Activated naive CD4-positive, alpha-beta T cell treated with Interleukin-2 at 50 U/mL for 16 hours (primary cell): ENCODE measurements at regions not wholly inside any gene's neighbourhood (a gene's known extent, or its start where the extent isn't known, plus 50 kb on each side); places are given as distances from the start of the nearest gene placed in this dataset.

Experiments
- DNase-seq: peaks from one replicate; pipeline ENCODE4 v3.0.0-alpha.2; 2020

DNA sequence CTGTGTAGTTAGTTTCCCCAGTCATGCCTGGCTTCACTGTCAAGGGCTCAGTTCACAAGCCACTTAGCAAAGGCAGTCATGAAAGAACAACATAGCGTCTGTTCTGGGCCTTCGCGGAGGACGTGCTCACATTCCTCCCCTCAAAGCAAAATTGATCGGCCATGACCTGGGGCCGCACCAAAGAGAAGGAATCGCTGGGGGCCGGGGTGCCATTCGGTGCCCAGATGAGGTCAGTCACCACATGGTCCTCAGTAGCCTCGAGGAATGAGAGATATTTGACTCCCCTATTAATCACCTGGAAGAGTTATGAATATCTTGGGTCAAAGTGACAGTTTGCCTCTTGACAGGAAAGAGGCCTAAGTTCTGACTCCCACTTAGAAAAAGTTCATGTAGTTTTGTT, 251.1 kb upstream of the JUN start:
- no peak for DNase-seq

- no peak for DNase-seq
These were observed 255.7 kb upstream of the JUN start for GRCh38 chr1:59039551-59039950.

DNA sequence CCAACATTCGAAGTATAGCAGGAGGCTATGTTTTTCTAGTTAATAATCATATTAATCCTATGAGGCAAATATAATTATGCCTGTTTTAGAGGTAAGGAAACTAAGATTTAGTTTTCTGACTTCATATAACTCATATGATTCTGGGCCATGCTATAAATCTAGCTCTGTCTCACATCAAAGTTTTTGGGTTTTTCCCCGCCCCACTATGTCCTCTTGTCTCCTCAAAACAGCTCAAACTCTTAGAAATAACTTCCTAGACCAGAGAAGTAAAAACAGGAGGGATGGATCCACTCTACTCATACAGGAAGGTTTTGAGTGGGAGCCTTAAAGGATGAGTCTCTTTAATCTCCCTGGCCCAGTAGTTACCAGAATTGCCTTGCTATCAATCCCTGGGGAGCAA, 256.4 kb upstream of the FGGY start:
- no peak for DNase-seq

DNA sequence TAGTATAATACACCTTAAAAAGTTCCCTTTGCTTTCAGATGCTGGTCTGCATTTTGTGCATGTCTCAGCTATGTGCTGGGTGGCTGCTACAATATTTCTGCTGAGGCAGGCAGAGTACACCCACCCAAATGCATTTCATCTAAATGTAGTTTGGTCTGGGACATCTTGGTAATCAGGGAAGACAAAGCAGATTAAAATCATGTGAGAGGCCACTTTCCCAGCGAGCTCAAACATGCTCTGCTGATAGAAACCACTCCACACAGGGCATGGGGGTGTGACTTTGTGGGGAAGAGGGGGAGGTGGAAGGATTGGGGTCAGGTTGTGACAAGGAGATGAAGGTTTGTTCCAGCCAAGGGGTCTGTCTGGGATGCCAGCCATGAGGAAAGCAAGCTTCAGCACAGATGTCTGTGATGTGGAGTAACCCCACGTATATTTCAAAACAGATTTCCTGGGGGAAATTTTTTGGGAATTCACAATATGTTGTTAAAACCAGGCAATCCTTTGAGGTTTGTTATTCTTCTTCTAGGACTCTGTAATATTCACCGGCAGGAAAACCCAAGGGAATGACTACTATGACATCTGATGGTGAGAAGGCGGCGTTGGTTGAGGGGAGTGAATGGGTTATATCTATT, 255.1 kb upstream of the FGGY start:
- no peak for DNase-seq

- DNase-seq, result no peak
These were observed 253.1 kb upstream of the FGGY start for GRCh38 chr1:59043796-59044195.

DNA sequence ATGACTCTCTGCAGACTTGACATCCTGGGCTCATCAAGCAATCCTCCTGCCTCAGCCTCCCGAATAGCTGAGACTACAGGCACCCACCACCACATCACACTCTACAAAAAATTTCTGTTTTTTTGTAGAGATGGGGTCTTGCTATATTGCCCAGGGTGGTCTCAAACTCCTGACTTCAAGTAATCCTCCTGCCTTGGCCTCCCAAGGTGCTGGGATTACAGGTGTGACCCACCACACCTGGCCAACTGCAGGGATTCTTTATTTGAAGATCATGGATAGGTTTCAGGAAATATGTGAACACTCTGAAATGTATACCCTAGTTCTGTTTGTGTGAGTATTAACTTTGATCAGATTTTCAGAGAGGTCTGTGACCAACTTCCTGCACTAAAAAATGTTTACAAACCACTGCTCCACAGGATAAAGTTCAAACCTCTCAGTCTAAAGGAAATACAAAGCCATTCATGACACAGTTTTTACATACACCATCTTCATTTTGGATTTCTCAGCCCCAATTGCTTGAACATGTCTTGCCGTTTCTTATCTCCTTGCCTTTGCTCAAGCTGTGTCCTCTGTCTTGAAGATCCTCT, 252.3 kb upstream of the FGGY start:
- DNase-seq, result no peak

DNA sequence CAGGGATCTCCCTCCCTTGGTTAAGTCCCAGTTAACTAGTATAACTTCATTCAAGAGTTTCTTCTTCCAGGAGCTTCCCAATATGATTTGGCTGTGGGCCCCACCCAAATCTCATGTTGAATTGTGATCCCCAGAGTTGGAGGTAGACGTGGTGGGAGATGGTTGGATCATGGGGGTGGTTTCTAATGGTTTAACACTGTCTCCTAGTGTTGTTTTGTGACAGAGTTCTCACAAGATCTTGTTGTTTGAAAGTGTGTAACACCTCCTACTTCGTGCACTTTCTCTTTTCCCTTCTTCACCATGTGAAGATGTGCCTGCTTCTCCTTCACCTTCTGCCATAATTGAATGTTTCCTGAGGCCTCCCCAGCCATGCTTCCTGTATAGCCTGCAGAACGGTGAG, 251.8 kb upstream of the FGGY start:
- DNase-seq, result no peak

DNA sequence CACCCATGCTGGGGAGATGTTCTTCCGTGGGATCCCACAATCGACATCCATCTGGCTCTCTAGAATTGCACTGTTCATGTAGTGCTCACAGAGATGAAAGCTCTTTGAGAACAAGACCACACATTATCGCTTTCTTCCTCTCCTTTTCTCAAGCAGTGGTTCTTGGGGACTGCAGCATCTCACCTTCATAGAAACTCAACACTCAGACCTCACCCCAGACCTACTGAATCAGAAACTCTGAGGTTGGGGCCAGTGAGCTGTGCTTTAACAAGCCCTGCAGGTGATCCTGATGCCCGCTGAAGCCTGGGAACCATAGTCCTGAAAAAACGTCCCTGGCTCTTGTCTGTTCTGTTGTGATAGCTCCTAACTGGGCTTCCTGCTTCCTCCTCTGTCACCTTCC, 251.3 kb upstream of the FGGY start:
- DNase-seq, result no peak

DNA sequence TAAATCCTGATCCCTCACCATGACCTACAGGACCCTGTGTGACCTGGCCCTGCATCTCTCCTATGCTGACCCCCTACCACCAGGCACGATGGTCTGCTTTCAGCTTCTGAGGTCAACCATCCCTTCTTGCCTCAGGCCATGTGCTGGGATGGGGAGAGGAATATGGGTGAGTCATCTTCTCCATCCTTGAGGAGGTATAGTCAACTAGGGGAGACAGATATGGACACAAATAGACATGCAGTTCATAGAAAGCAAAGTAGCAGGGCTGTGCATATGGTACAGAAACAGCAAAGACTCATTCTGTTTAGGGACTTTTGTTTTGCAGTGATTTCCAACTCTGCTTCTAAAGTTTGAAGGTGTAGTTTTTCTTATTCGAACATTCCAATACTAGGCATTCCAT, 250.8 kb upstream of the FGGY start:
- no peak for DNase-seq

- peak; percentile 33 for DNase-seq
These were observed 250.2 kb upstream of the FGGY start for GRCh38 chr1:59046730-59047157.

GRCh38 chr1:59051007-59051406, 245.9 kb upstream of the FGGY start:
- no peak for DNase-seq

GRCh38 chr1:59052166-59052590, 244.7 kb upstream of the FGGY start:
- DNase-seq, result no peak

- no peak for DNase-seq
These were observed 242.7 kb upstream of the FGGY start for GRCh38 chr1:59054172-59054571.

GRCh38 chr1:59055908-59056719, 240.8 kb upstream of the FGGY start:
- DNase-seq, result no peak

DNA sequence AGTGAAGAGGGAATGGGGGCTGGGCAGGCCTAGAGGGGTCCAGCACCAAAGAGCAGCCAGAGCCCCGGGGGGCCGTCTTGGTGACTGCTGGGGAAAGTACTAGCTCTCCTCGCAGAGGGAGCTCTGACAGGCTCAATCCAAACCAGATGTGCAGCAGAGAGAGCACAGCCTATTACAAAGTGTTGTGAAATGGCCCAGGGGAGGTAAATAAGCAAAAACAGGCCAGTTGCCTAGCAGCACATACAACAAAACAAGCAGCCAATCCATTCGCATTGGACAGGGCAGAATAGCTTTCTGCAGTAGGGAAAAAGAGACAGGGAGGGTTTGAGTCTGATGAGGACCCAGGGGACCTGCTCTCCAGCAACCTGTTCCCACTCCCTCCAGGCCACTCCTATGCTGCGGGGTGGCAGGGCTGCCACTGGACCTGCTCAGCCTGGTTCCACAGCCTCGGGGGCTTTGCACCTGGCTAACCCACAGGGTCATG, 239.6 kb upstream of the FGGY start:
- DNase-seq, result no peak

DNA sequence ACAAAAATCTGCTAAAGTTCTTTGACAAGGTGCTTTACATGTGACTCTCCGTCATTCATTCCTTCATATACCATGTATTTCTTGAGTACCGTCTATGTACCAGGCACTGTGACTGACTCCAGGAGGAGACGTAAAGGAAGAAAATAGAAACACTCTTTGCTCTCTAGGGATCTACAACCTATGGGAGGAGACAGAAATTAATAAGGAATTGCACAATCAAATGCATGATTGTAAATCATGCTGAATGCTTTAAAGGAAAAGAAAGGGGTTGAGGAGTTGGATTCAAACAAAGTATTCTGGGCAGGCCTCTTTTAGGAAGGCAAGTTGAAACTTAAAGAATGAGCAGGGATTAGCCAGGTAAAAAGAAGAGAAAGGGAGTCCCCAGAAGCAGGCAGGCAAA, 239.1 kb upstream of the FGGY start:
- DNase-seq, result no peak

- DNase-seq, result no peak
These were observed 238.0 kb upstream of the FGGY start for GRCh38 chr1:59058665-59059439.

DNA sequence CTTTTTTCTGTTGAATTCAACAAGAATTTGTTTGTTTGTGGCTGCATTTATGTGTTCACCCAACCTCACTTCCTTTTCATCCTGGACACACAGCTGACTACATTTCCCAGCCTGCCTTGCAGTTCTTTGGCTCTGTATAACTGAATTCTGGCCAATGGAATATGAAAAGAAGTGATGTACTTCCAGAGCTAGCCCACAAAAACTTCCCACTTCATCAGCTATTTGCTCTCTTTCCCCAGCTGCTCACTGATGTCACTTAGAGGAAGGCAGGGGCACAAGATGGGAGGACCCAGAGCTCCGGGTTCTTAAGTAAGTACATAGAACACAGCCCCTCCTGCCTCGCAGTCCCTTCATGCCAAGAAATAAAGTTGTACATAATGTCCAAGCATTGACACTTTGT, 235.0 kb upstream of the FGGY start:
- no peak for DNase-seq

DNA sequence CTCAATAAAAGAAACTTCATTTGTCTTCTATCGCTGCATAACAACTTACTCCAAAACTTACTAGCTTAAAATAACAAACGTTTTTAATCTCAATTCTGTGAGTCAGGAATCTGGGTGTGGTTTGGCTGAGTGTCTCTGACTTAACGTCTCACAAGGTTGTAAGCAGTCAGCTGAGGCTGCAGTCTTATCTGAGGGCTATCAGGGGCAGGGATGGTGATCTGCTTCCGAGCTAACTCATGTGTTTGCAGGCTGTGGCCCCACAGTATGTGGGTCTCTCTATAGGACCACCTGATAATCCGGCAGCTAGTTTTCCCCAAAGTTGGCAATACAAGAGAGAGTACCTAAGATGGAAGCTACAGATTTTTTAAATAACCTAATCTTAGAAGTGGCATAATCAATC, 234.2 kb upstream of the FGGY start:
- no peak for DNase-seq

DNA sequence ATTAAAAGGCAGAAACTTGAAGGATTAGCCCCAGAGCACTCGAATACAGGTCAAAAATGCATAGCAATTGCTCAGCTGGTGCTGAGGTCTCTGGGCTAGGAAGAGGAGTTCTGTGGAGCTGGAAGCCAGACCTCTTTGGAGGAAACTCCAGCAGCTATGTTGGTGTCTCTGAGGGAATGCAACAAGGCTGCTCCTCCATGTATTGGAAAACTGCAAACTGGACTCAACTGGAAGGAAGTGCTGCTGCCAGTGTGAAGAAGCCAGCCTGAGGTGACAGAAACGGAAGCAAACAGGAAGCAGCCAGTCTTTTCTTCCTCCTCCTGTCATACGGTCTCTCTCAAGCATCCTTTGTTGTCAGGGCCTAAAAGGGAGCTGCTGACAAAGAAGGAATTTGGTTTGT, 233.4 kb upstream of the FGGY start:
- no peak for DNase-seq

- DNase-seq, result no peak
These were observed 232.3 kb upstream of the FGGY start for GRCh38 chr1:59064592-59064991.

GRCh38 chr1:59066236-59066635, 230.7 kb upstream of the FGGY start:
- DNase-seq, result no peak

DNA sequence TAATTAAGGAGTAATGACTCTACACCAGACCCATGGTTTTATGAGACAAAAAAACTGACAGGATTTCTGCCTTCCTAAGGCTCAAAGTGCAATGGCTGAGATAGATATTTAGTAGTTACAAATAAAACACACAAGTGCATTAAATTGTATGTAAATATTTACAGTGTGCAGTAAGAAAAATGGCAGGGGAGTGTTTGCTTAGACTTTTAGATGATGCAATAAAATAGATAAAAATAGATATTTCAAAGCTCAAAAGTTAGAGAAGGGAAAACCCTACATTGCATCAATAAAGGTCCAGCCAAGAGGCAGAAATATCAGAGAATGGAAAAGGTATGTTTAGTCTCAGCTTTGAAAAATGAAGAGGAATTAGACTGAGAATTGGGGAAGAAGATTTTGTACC, 226.3 kb upstream of the FGGY start:
- DNase-seq, result no peak
